Tongue (tissue), 1 donor: ENCODE measurements at regions not wholly inside any gene's neighbourhood (a gene's known extent, or its start where the extent isn't known, plus 50 kb on each side); places are given as distances from the start of the nearest gene placed in this dataset.

ENCODE experiments used
- DNase-seq: peaks from one replicate; pipeline ENCODE4 v3.0.0-alpha.2; 2015

GRCh38 chr17:70655176-70655958, 486.0 kb downstream of the KCNJ2 start:
- DNase-seq = peak; percentile 80

GRCh38 chr17:70658317-70658716, 489.0 kb downstream of the KCNJ2 start:
- DNase-seq = no peak

- DNase-seq = no peak
These were observed 489.5 kb downstream of the KCNJ2 start for GRCh38 chr17:70658840-70659239.

GRCh38 chr17:70661342-70662222, 492.2 kb downstream of the KCNJ2 start:
- peak; percentile 58 for DNase-seq

- no peak for DNase-seq
These were observed 499.1 kb downstream of the KCNJ2 start for GRCh38 chr17:70668276-70668937.

- DNase-seq = no peak
These were observed 499.8 kb downstream of the KCNJ2 start for GRCh38 chr17:70668938-70669778.

- DNase-seq = no peak
These were observed 504.7 kb downstream of the KCNJ2 start for GRCh38 chr17:70674061-70674460.

GRCh38 chr17:70675070-70675590, 505.8 kb downstream of the KCNJ2 start:
- DNase-seq = no peak

GRCh38 chr17:70677783-70678647, 508.7 kb downstream of the KCNJ2 start:
- no peak for DNase-seq

GRCh38 chr17:70678889-70679288, 509.6 kb downstream of the KCNJ2 start:
- DNase-seq = no peak

- DNase-seq = no peak
These were observed 514.6 kb downstream of the KCNJ2 start for GRCh38 chr17:70683936-70684335.

GRCh38 chr17:70687421-70687820, 518.1 kb downstream of the KCNJ2 start:
- DNase-seq = no peak

GRCh38 chr17:70691150-70691549, 521.8 kb downstream of the KCNJ2 start:
- DNase-seq = no peak

- DNase-seq = no peak
These were observed 530.1 kb downstream of the KCNJ2 start for GRCh38 chr17:70699408-70699807.

GRCh38 chr17:70702683-70703255, 533.4 kb downstream of the KCNJ2 start:
- no peak for DNase-seq

- peak; percentile 10 for DNase-seq
These were observed 540.3 kb downstream of the KCNJ2 start for GRCh38 chr17:70709596-70709995.

- DNase-seq = no peak
These were observed 544.4 kb downstream of the KCNJ2 start for GRCh38 chr17:70713694-70714093.

- DNase-seq = no peak
These were observed 547.2 kb downstream of the KCNJ2 start for GRCh38 chr17:70716551-70716950.

- DNase-seq = no peak
These were observed 547.7 kb downstream of the KCNJ2 start for GRCh38 chr17:70717042-70717441.

GRCh38 chr17:70736375-70736957, 567.1 kb downstream of the KCNJ2 start:
- DNase-seq = no peak
